GM23338 (cell line): ENCODE measurements at regions not wholly inside any gene's neighbourhood (a gene's known extent, or its start where the extent isn't known, plus 50 kb on each side); places are given as distances from the start of the nearest gene placed in this dataset.

Source experiments
- ATAC-seq: fragments of 200-7000 bp; cut with Tn5 transposase; 3 replicates; pipeline ENCODE4 v1.9.1; 2020
- DNase-seq: peaks from one replicate; pipeline ENCODE4 v3.0.0-alpha.2; 2015; ENCODE audit warnings: low spot score
- H2AFZ ChIP-seq: fragments of 200-600 bp; sonication (generic); 2 replicates; pipeline ENCODE4 v1.8.0; 2016; ENCODE audit warnings: antibody characterized with exemption, mild to moderate bottlenecking, moderate library complexity
- H3F3A ChIP-seq: fragments of 200-600 bp; sonication (generic); replicated peaks from 2 replicates; pipeline ENCODE4 v1.8.0; 2017; ENCODE audit warnings: antibody characterized with exemption, mixed run types, low read depth
- H3K27ac ChIP-seq: fragments of 200-600 bp; sonication (generic); 2 replicates; pipeline ENCODE4 v1.6.1; 2016; ENCODE audit warnings: low read depth
- H3K27me3 ChIP-seq: fragments of 200-600 bp; sonication (generic); 2 replicates; pipeline ENCODE4 v1.8.0; 2016; ENCODE audit warnings: mild to moderate bottlenecking, mixed run types, moderate library complexity; ENCODE audit not compliant: insufficient read depth
- H3K36me3 ChIP-seq: fragments of 200-600 bp; sonication (generic); 2 replicates; pipeline ENCODE4 v1.8.0; 2016; ENCODE audit warnings: mild to moderate bottlenecking; ENCODE audit not compliant: insufficient read depth
- H3K4me1 ChIP-seq: fragments of 200-600 bp; sonication (generic); 2 replicates; pipeline ENCODE4 v1.8.0; 2016; ENCODE audit warnings: mild to moderate bottlenecking, moderate library complexity; ENCODE audit not compliant: insufficient read depth
- H3K4me2 ChIP-seq: fragments of 200-600 bp; sonication (generic); 2 replicates; pipeline ENCODE4 v1.7.1; 2017; ENCODE audit warnings: mixed run types
- H3K4me3 ChIP-seq: fragments of 200-600 bp; sonication (generic); 2 replicates; pipeline ENCODE4 v1.6.1; 2016; ENCODE audit warnings: mixed run types
- H3K79me2 ChIP-seq: fragments of 200-600 bp; sonication (generic); replicated peaks from 2 replicates; pipeline ENCODE4 v1.8.0; 2017; ENCODE audit warnings: mild to moderate bottlenecking; ENCODE audit not compliant: insufficient read depth
- H3K9me2 ChIP-seq: fragments of 200-600 bp; sonication (generic); 2 replicates; pipeline ENCODE4 v1.8.0; 2017; ENCODE audit not compliant: insufficient read depth
- H4K20me1 ChIP-seq: fragments of 200-600 bp; sonication (generic); replicated peaks from 2 replicates; pipeline ENCODE4 v1.8.0; 2017; ENCODE audit warnings: mild to moderate bottlenecking; ENCODE audit not compliant: insufficient read depth
- H3K27ac Mint-ChIP-seq: 2 replicates; pipeline ENCODE4 v1.8.0; 2020; ENCODE audit warnings: inconsistent platforms, mild to moderate bottlenecking, moderate library complexity, mixed read lengths
- H3K27me3 Mint-ChIP-seq: 3 replicates; pipeline ENCODE4 v1.8.0; 2022; ENCODE audit warnings: low read depth, mild to moderate bottlenecking, moderate library complexity, mixed read lengths, inconsistent platforms; ENCODE audit not compliant: insufficient read depth, poor library complexity
- H3K36me3 Mint-ChIP-seq: 3 replicates; pipeline ENCODE4 v1.8.0; 2021; ENCODE audit warnings: low read depth, mild to moderate bottlenecking, inconsistent platforms, moderate library complexity, mixed read lengths
- H3K4me1 Mint-ChIP-seq: 3 replicates; pipeline ENCODE4 v1.8.0; 2020; ENCODE audit warnings: mild to moderate bottlenecking, inconsistent platforms, mixed read lengths
- H3K4me3 Mint-ChIP-seq: 3 replicates; pipeline ENCODE4 v1.8.0; 2021; ENCODE audit warnings: moderate library complexity, mild to moderate bottlenecking, inconsistent platforms, mixed read lengths
- H3K9me3 Mint-ChIP-seq: 3 replicates; pipeline ENCODE4 v1.8.0; 2020; ENCODE audit warnings: moderate library complexity, mild to moderate bottlenecking, inconsistent platforms, mixed read lengths
- CREB1 ChIP-seq: fragments of 250-450 bp; sonication (Bioruptor Pico); IDR thresholded peaks from 2 replicates; pipeline ENCODE4 v1.5.0; 2020; ENCODE audit warnings: low read depth, mild to moderate bottlenecking, moderate library complexity
- EZH2 ChIP-seq: fragments of 200-600 bp; sonication (generic); IDR thresholded peaks from one replicate; pipeline ENCODE4 v1.8.0; 2017; ENCODE audit warnings: antibody characterized with exemption, mild to moderate bottlenecking, low read depth; ENCODE audit not compliant: unreplicated experiment
- NANOG ChIP-seq: IDR thresholded peaks from 2 replicates; pipeline ENCODE4 v1.6.1; 2016; ENCODE audit warnings: antibody characterized with exemption, borderline replicate concordance
- POLR2AphosphoS5 ChIP-seq: IDR thresholded peaks from 2 replicates; pipeline ENCODE4 v1.6.1; 2016; ENCODE audit warnings: antibody characterized with exemption, low read depth
- ZNF331 ChIP-seq: fragments of 250-450 bp; sonication (Bioruptor Pico); IDR thresholded peaks from 2 replicates; pipeline ENCODE4 v1.5.0; 2020; ENCODE audit warnings: low read depth, mild to moderate bottlenecking, moderate library complexity
- TF ChIP-seq, protein P1 (sequence below): IDR thresholded peaks from 2 replicates; pipeline ENCODE4 v1.6.1; 2016; ENCODE audit warnings: antibody characterized with exemption
- TF ChIP-seq, protein P2 (sequence below): fragments of 250-450 bp; sonication (Bioruptor Pico); IDR thresholded peaks from 2 replicates; pipeline ENCODE4 v1.5.0; 2020; ENCODE audit warnings: mild to moderate bottlenecking, moderate library complexity

DNA sequence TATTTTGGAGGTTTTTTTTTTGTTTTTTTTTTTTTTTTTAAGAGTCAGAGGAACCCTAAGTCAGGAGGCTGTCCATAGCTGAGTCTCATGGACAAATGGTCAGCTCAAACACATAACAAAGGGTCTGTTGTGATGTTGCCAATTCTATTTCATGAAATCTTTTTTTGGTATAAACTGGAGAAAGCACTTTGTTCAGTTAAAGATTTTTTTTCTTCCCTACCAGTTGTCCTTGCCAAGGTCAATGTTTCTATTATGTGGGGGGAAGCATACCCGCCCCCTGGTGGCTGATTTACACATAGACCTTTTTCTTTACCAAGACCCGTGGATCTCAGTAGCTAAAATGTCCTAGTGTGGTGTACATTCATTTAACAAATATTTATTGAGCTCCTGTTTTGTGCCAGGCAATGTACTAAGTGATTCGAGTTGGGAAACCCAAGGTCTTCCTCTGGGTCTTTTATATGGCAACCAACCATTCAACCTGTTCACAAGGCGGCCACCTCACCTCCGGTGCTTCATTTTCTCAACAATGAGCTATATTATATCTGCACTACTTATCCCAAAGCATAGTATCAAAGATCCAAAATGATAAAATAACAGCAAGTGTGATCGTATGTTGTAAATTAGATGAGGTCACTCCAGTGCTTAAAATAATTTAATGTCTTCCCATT lies 214.5 kb downstream of the PAH start (continued):
- TF ChIP-seq, protein P1, sequence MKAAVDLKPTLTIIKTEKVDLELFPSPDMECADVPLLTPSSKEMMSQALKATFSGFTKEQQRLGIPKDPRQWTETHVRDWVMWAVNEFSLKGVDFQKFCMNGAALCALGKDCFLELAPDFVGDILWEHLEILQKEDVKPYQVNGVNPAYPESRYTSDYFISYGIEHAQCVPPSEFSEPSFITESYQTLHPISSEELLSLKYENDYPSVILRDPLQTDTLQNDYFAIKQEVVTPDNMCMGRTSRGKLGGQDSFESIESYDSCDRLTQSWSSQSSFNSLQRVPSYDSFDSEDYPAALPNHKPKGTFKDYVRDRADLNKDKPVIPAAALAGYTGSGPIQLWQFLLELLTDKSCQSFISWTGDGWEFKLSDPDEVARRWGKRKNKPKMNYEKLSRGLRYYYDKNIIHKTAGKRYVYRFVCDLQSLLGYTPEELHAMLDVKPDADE, result no peak

DNA sequence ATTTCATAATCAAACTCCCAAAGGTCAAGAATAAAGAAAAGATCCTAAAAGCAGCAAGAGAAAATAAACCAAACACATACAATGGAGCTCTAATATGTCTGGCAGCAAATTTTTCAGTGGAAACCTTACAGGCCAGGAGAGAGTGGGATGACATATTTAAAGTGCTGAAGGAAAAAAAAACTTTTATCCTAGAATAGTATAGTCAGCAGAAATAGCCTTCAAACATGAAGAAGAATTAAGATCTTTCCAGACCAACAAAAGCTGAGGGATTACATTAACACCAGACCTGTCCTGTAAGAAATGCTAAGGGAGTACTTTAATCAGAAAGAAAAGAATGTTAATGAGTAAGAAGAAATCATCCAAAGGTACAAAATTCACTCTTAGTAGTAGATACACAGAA lies 215.7 kb upstream of the IGF1 start:
- no peaks in the 10 kb centered on the region for H3K36me3 ChIP-seq
- no peak overlapping the region for H3K27ac ChIP-seq
- H3K27me3 ChIP-seq, result no peaks in the 10 kb centered on the region
- Mint-ChIP-seq H3K4me3 (no peak overlapping the region), H3K27ac (no peak overlapping the region), H3K36me3 (no peaks in the 10 kb centered on the region), H3K27me3 (no peaks in the 10 kb centered on the region), H3K9me3 (no peaks in the 10 kb centered on the region; the same call in 2 of the 3 replicates), H3K4me1 (peaks cover 14% of the 10 kb centered on the region)
- TF ChIP-seq, protein P2, sequence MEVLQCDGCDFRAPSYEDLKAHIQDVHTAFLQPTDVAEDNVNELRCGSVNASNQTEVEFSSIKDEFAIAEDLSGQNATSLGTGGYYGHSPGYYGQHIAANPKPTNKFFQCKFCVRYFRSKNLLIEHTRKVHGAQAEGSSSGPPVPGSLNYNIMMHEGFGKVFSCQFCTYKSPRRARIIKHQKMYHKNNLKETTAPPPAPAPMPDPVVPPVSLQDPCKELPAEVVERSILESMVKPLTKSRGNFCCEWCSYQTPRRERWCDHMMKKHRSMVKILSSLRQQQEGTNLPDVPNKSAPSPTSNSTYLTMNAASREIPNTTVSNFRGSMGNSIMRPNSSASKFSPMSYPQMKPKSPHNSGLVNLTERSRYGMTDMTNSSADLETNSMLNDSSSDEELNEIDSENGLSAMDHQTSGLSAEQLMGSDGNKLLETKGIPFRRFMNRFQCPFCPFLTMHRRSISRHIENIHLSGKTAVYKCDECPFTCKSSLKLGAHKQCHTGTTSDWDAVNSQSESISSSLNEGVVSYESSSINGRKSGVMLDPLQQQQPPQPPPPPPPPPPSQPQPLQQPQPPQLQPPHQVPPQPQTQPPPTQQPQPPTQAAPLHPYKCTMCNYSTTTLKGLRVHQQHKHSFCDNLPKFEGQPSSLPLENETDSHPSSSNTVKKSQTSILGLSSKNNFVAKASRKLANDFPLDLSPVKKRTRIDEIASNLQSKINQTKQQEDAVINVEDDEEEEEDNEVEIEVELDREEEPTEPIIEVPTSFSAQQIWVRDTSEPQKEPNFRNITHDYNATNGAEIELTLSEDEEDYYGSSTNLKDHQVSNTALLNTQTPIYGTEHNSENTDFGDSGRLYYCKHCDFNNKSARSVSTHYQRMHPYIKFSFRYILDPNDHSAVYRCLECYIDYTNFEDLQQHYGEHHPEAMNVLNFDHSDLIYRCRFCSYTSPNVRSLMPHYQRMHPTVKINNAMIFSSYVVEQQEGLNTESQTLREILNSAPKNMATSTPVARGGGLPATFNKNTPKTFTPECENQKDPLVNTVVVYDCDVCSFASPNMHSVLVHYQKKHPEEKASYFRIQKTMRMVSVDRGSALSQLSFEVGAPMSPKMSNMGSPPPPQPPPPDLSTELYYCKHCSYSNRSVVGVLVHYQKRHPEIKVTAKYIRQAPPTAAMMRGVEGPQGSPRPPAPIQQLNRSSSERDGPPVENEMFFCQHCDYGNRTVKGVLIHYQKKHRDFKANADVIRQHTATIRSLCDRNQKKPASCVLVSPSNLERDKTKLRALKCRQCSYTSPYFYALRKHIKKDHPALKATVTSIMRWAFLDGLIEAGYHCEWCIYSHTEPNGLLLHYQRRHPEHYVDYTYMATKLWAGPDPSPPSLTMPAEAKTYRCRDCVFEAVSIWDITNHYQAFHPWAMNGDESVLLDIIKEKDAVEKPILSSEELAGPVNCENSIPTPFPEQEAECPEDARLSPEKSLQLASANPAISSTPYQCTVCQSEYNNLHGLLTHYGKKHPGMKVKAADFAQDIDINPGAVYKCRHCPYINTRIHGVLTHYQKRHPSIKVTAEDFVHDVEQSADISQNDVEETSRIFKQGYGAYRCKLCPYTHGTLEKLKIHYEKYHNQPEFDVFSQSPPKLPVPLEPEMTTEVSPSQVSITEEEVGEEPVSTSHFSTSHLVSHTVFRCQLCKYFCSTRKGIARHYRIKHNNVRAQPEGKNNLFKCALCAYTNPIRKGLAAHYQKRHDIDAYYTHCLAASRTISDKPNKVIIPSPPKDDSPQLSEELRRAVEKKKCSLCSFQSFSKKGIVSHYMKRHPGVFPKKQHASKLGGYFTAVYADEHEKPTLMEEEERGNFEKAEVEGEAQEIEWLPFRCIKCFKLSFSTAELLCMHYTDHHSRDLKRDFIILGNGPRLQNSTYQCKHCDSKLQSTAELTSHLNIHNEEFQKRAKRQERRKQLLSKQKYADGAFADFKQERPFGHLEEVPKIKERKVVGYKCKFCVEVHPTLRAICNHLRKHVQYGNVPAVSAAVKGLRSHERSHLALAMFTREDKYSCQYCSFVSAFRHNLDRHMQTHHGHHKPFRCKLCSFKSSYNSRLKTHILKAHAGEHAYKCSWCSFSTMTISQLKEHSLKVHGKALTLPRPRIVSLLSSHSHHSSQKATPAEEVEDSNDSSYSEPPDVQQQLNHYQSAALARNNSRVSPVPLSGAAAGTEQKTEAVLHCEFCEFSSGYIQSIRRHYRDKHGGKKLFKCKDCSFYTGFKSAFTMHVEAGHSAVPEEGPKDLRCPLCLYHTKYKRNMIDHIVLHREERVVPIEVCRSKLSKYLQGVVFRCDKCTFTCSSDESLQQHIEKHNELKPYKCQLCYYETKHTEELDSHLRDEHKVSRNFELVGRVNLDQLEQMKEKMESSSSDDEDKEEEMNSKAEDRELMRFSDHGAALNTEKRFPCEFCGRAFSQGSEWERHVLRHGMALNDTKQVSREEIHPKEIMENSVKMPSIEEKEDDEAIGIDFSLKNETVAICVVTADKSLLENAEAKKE (CRISPR knock-in tag), result no peak
- TF ChIP-seq NANOG (no peak), POLR2AphosphoS5 (no peak), CREB1 (CRISPR knock-in tag) (no peak), ZNF331 (CRISPR knock-in tag) (no peak), EZH2 (no peak)
- no peaks in the 10 kb centered on the region for H4K20me1 ChIP-seq
- no peak overlapping the region for H3K4me3 ChIP-seq
- no peak overlapping the region for H3K4me2 ChIP-seq
- no peaks in the 10 kb centered on the region for H3K79me2 ChIP-seq
- DNase-seq, result no peak
- ATAC-seq, result no peak
- peaks cover 6% of the 10 kb centered on the region; the same call in 1 of the 2 replicates for H3K4me1 ChIP-seq
- no peaks in the 10 kb centered on the region for H3F3A ChIP-seq
- H3K9me2 ChIP-seq, result peaks cover 8% of the 10 kb centered on the region; the same call in 1 of the 2 replicates
- no peak overlapping the region for H2AFZ ChIP-seq
